Peyer's patch (tissue), 4 donors: ENCODE measurements at regions not wholly inside any gene's neighbourhood (a gene's known extent, or its start where the extent isn't known, plus 50 kb on each side); places are given as distances from the start of the nearest gene placed in this dataset.
"Not testable (repeated sequence)": the region's sequence is repeated elsewhere in the genome, so short reads cannot be mapped to it uniquely, and the experiment has no call there.

ENCODE experiments used
- DNase-seq, 3 donors: peaks; one replicate each; pipeline ENCODE4 v3.0.0-alpha.2; 2017 to 2019
- H3K27ac ChIP-seq, 4 donors: fragments of 200-600 bp; sonication (generic); one replicate each; pipeline ENCODE4 v1.5.1; 2016 to 2019
- H3K27me3 ChIP-seq, 2 donors: fragments of 200-600 bp; sonication (generic); one replicate each; pipeline ENCODE4 v1.5.1; 2019
- H3K36me3 ChIP-seq, 3 donors: fragments of 200-600 bp; sonication (generic); one replicate each; pipeline ENCODE4 v1.5.1; 2016 to 2019
- H3K4me1 ChIP-seq, 4 donors: fragments of 200-600 bp; sonication (generic); one replicate each; pipeline ENCODE4 v1.5.1; 2016 to 2019
- H3K4me3 ChIP-seq, 4 donors: fragments of 200-600 bp; sonication (generic); 1 replicate in 3 of 4; 2 replicates in 1 of 4; pipeline ENCODE4 v1.5.1; 2016 to 2019; ENCODE audit warnings: mild to moderate bottlenecking in 1 of 4
- H3K9me3 ChIP-seq, 4 donors: fragments of 200-600 bp; sonication (generic); one replicate each; pipeline ENCODE4 v1.5.1; 2016 to 2019; ENCODE audit warnings: mild to moderate bottlenecking in 1 of 4
- POLR2A ChIP-seq, 2 donors: fragments of 450-650 bp; IDR thresholded peaks; one replicate each; pipeline ENCODE4 v1.5.1; 2017; ENCODE audit warnings: antibody characterized with exemption in 2 of 2, mild to moderate bottlenecking in 2 of 2, moderate library complexity in 2 of 2
- TF ChIP-seq, protein P1 (sequence below), 6 experiments: fragments of 450-650 bp in 4 of 6; fragments of 200-600 bp in 2 of 6; sonication (generic) in 1 of 6; IDR thresholded peaks; one replicate each; pipeline ENCODE4 v1.5.1; 2017 to 2019; ENCODE audit warnings: antibody characterized with exemption in 6 of 6, mild to moderate bottlenecking in 3 of 6, moderate library complexity in 1 of 6

DNA sequence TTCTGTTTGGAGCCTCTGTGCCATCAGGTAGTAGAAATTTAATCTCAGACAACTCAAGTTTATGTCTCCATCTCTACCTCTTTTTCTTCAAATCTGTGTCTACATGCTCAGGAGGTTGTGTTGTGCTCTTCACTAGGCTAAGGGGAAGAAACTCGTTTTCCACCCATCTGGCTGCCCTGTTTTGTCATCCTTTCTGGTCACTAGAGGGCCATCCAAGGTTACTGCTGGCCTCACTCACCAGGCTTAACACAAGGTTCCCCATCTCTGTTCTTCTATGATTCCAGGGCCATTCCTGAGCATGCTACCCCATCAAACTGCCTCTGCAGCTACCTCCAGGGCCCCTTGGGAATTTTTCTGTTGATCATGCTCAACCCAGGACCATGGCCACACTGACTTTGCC, 213.3 kb upstream of the FBXL7 start:
- no peaks in the 10 kb centered on the region for H3K36me3 ChIP-seq
- no peaks in the 10 kb centered on the region for H3K27me3 ChIP-seq
- H3K4me1 ChIP-seq, result no peaks in the 10 kb centered on the region
- H3K9me3 ChIP-seq, result no peaks in the 10 kb centered on the region
- DNase-seq, result no peak
- no peak overlapping the region for H3K4me3 ChIP-seq
- TF ChIP-seq, protein P1, sequence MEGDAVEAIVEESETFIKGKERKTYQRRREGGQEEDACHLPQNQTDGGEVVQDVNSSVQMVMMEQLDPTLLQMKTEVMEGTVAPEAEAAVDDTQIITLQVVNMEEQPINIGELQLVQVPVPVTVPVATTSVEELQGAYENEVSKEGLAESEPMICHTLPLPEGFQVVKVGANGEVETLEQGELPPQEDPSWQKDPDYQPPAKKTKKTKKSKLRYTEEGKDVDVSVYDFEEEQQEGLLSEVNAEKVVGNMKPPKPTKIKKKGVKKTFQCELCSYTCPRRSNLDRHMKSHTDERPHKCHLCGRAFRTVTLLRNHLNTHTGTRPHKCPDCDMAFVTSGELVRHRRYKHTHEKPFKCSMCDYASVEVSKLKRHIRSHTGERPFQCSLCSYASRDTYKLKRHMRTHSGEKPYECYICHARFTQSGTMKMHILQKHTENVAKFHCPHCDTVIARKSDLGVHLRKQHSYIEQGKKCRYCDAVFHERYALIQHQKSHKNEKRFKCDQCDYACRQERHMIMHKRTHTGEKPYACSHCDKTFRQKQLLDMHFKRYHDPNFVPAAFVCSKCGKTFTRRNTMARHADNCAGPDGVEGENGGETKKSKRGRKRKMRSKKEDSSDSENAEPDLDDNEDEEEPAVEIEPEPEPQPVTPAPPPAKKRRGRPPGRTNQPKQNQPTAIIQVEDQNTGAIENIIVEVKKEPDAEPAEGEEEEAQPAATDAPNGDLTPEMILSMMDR (IDR thresholded peaks at IDR 0.05), result no peak
- TF ChIP-seq POLR2A (IDR thresholded peaks at IDR 0.05), result no peak
- H3K27ac ChIP-seq, result no peak overlapping the region

DNA sequence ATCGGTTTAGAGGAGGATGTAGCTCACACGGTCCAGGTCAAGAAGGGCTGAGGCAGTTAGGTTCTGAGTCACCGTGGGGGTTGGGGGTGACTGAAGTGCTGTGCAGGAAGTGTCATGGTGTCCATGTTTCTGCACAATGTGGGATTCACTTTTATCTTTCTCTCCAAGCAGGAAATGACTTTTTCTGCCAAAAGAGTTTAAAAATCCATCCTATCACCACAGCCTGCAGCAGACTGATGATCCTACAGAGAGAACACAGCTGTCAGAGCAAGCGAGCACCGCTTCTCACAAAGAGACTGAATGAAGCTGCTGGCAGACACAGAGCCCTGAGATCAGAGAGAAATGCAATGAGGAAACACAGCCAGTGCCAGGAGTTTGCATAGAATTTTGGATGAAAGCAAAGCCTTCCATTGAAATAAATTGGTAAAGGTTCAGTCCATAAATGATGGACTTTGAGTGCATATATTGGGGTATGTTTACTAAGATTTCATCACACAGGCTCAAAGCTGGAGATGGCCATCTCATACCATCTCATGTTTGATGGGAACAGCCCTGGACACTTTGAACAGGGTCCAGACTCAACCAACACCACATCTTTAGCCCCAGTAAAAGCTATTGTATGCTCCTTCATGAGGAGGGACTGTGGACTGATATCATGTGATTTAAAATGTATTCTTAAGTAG, 213.9 kb upstream of the FBXL7 start:
- no peaks in the 10 kb centered on the region for H3K9me3 ChIP-seq
- no peak overlapping the region for H3K4me3 ChIP-seq
- no peak for DNase-seq
- no peaks in the 10 kb centered on the region for H3K27me3 ChIP-seq
- no peak for TF ChIP-seq POLR2A (IDR thresholded peaks at IDR 0.05)
- TF ChIP-seq, protein P1 (IDR thresholded peaks at IDR 0.05), result no peak
- H3K36me3 ChIP-seq, result no peaks in the 10 kb centered on the region
- no peaks in the 10 kb centered on the region for H3K4me1 ChIP-seq
- H3K27ac ChIP-seq, result no peak overlapping the region

DNA sequence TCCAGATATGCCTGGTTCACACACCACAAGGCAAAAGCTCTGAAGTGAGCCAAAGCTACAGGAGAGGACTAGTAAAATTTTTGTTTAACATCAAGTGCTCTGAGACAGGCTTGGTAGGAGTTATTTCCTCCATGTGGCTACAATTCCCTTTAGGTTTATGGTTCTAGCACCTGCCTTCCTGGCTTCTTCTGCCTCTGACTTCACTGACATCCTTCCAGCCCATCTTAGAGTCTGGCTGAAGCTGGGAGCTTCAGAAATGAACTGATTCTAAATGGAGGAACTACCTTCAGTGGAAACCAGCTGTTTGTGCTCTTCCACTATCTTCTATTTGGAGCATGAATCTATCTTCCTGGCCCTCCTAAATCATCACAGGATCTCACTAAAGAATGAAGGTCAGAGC, 215.3 kb upstream of the FBXL7 start:
- no peak for TF ChIP-seq POLR2A (IDR thresholded peaks at IDR 0.05)
- TF ChIP-seq, protein P1 (IDR thresholded peaks at IDR 0.05), result no peak
- Histone ChIP-seq H3K27ac (no peak overlapping the region), H3K4me1 (no peaks in the 10 kb centered on the region), H3K27me3 (no peaks in the 10 kb centered on the region), H3K36me3 (no peaks in the 10 kb centered on the region), H3K9me3 (no peaks in the 10 kb centered on the region), H3K4me3 (no peak overlapping the region)
- no peak for DNase-seq

DNA sequence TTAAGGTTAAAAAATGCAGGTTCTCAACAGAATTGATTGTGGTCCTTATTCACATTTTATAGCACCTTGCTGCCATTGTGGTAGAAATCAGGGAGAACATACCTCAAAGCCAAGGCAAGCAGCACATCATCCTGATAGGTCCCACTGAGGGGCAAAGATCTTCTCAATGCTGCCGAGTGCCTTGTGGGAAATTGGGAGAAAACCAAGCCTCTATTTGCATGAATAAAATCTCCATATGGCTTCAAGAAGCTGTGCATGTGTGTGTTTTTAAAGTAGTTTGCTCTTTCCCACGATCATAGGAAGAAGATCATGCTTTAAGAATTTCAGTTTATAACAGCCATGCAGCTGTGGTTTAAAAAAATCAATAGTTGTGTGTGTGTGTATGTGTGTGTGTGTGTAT, 216.9 kb upstream of the FBXL7 start:
- H3K4me3 ChIP-seq, result no peak overlapping the region
- H3K4me1 ChIP-seq, result no peaks in the 10 kb centered on the region
- H3K9me3 ChIP-seq, result no peaks in the 10 kb centered on the region
- no peak overlapping the region for H3K27ac ChIP-seq
- TF ChIP-seq, protein P1 (IDR thresholded peaks at IDR 0.05), result no peak
- no peak for TF ChIP-seq POLR2A (IDR thresholded peaks at IDR 0.05)
- H3K27me3 ChIP-seq, result no peaks in the 10 kb centered on the region
- no peaks in the 10 kb centered on the region for H3K36me3 ChIP-seq
- DNase-seq, result no peak

DNA sequence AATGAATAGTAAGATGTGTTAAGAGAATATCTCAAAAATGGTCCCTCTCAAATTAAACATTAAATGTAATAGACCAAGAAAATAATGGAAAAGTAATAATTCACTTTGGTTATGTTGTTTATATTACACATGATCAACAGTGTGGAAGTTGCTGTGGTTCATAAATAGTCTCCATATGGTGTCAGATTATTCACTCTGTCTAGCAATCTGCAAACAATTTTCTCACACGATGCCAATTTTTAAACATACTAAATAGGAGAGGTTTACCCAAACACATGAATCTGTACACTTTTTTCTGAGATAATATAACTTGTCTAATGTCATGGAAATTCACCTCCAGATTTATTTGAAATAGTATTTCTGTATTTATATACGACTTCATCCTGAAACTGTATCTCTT, 217.4 kb upstream of the FBXL7 start:
- H3K36me3 ChIP-seq, result no peaks in the 10 kb centered on the region
- no peak overlapping the region for H3K27ac ChIP-seq
- no peak for TF ChIP-seq POLR2A (IDR thresholded peaks at IDR 0.05)
- no peak overlapping the region for H3K4me3 ChIP-seq
- no peaks in the 10 kb centered on the region for H3K4me1 ChIP-seq
- H3K27me3 ChIP-seq, result no peaks in the 10 kb centered on the region
- H3K9me3 ChIP-seq, result no peaks in the 10 kb centered on the region
- DNase-seq, result no peak

DNA sequence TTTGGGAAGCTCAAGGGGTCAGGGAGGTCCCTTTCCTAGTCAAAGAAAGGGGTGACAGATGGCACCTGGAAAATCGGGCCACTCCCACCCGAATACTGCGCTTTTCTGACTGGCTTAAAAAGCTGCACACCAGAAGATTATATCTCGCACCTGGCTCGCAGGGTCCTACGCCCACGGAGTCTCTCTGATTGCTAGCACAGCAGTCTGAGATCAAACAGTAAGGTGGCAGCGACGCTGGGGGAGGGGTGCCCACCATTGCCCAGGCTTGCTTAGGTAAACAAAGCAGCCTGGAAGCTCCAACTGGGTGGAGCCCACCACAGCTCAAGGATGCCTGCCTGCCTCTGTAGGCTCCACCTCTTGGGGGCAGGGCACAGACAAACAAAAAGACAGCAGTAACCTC, 228.4 kb upstream of the FBXL7 start:
- H3K9me3 ChIP-seq, H3K4me3 ChIP-seq, H3K27me3 ChIP-seq, DNase-seq, H3K27ac ChIP-seq, H3K36me3 ChIP-seq, H3K4me1 ChIP-seq: not testable (repeated sequence)

DNA sequence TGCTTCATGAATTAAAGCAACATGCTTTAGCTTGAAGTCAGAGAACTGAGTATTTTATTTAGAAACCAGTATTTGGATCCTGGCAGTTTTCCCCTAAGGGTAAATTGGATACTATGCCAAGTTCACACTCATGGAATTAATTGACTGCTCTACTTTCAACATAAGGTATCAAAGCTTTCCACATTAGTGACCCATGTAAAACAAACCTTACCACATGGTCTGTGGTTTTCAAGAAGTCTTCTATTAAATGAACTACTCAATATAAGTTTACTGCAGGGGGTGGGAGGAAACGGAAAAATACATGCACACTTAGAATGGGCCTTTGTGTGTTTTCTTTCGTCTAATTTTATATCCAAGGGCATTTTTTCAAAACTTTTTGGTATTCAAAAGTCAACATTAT, 232.0 kb upstream of the FBXL7 start:
- no peaks in the 10 kb centered on the region for H3K4me1 ChIP-seq
- no peak overlapping the region for H3K4me3 ChIP-seq
- no peaks in the 10 kb centered on the region for H3K27me3 ChIP-seq
- TF ChIP-seq POLR2A (IDR thresholded peaks at IDR 0.05), result no peak
- TF ChIP-seq, protein P1 (IDR thresholded peaks at IDR 0.05), result no peak
- no peak for DNase-seq
- no peak overlapping the region for H3K27ac ChIP-seq
- H3K9me3 ChIP-seq, result no peaks in the 10 kb centered on the region
- H3K36me3 ChIP-seq, result no peaks in the 10 kb centered on the region
